IMR-90 (cell line): ENCODE measurements at regions not wholly inside any gene's neighbourhood (a gene's known extent, or its start where the extent isn't known, plus 50 kb on each side); places are given as distances from the start of the nearest gene placed in this dataset.

ENCODE experiments used
- ATAC-seq: fragments of 200-7000 bp; cut with Tn5 transposase; 2 replicates; pipeline ENCODE4 v1.9.1; 2020; ENCODE audit warnings: low read depth, mild to moderate bottlenecking, moderate library complexity
- BruUV-seq: library from RNA; stranded (reverse); fragments of 400-500 nt; replicated peaks from 2 replicates; lab custom pipeline; 2021; lab: Mats Ljungman, UMichigan
- CTCF ChIA-PET: fragments of 300-600 bp; formaldehyde crosslinking; extraction: SDS; loops from one replicate; lab custom pipeline; 2021; ENCODE audit warnings: antibody characterized with exemption; lab: Yijun Ruan, JAX
- POLR2A ChIA-PET: fragments of 300-600 bp; sonication (Branson Sonifier 250); formaldehyde crosslinking; loops from one replicate; lab custom pipeline; 2022; ENCODE audit warnings: antibody characterized with exemption; ENCODE audit not compliant: unreplicated experiment; lab: Charles Lee
- DNase-seq: peaks from one replicate; pipeline ENCODE4 v3.0.0; 2013
- H2AFZ ChIP-seq: replicated peaks from 2 replicates; pipeline ENCODE3; 2013; ENCODE audit warnings: low read length, mild to moderate bottlenecking; ENCODE audit not compliant: poor library complexity
- H2AK5ac ChIP-seq: 2 replicates; pipeline ENCODE4 v1.6.1; 2013; ENCODE audit warnings: low read depth, low read length, inconsistent platforms
- H2AK9ac ChIP-seq: replicated peaks from 2 replicates; pipeline ENCODE3; 2013; ENCODE audit warnings: mild to moderate bottlenecking, low read depth, low read length, moderate library complexity; ENCODE audit not compliant: poor library complexity
- H2BK120ac ChIP-seq: 2 replicates; pipeline ENCODE4 v1.6.1; 2013; ENCODE audit warnings: low read depth, low read length, inconsistent platforms
- H2BK15ac ChIP-seq: 3 replicates; pipeline ENCODE4 v1.6.1; 2013; ENCODE audit warnings: low read depth, low read length, inconsistent platforms
- H2BK20ac ChIP-seq: 2 replicates; pipeline ENCODE4 v1.6.1; 2013; ENCODE audit warnings: low read depth, mild to moderate bottlenecking, inconsistent platforms, low read length, moderate library complexity
- H2BK5ac ChIP-seq: 2 replicates; pipeline ENCODE4 v1.6.1; 2013; ENCODE audit warnings: mild to moderate bottlenecking, low read depth, low read length, inconsistent platforms; ENCODE audit not compliant: poor library complexity, severe bottlenecking
- H3K14ac ChIP-seq: replicated peaks from 2 replicates; pipeline ENCODE4 v1.6.1; 2013; ENCODE audit warnings: low read depth, low read length, inconsistent platforms
- H3K18ac ChIP-seq: 2 replicates; pipeline ENCODE4 v1.6.1; 2013; ENCODE audit warnings: low read depth, low read length, control low read depth
- H3K23ac ChIP-seq: 2 replicates; pipeline ENCODE4 v1.6.1; 2013; ENCODE audit warnings: low read depth, low read length, inconsistent platforms
- H3K27ac ChIP-seq: 2 replicates; pipeline ENCODE4 v1.5.1; 2013; ENCODE audit warnings: mild to moderate bottlenecking, control low read depth, low read length; ENCODE audit not compliant: insufficient read depth
- H3K27me3 ChIP-seq: 2 replicates; pipeline ENCODE4 v1.6.1; 2013; ENCODE audit warnings: low read length; ENCODE audit not compliant: control insufficient read depth, insufficient read depth
- H3K36me3 ChIP-seq: 2 replicates; pipeline ENCODE4 v1.6.1; 2013; ENCODE audit warnings: low read length, mixed read lengths; ENCODE audit not compliant: control insufficient read depth, insufficient read depth
- H3K4ac ChIP-seq: 2 replicates; pipeline ENCODE4 v1.6.1; 2013; ENCODE audit warnings: low read depth, low read length, inconsistent platforms
- H3K4me1 ChIP-seq: 2 replicates; pipeline ENCODE4 v1.6.1; 2013; ENCODE audit warnings: low read length, mixed read lengths; ENCODE audit not compliant: control insufficient read depth, insufficient read depth
- H3K4me2 ChIP-seq: 2 replicates; pipeline ENCODE4 v1.6.1; 2013; ENCODE audit warnings: low read depth, mild to moderate bottlenecking, control low read depth, low read length, moderate library complexity
- H3K4me3 ChIP-seq: 2 replicates; pipeline ENCODE4 v1.5.1; 2013; ENCODE audit warnings: low read depth, mild to moderate bottlenecking, control low read depth, low read length, moderate library complexity; ENCODE audit not compliant: insufficient read depth
- H3K56ac ChIP-seq: 2 replicates; pipeline ENCODE4 v1.6.1; 2013; ENCODE audit warnings: low read length, inconsistent platforms; ENCODE audit not compliant: insufficient read depth; ENCODE audit errors: extremely low read depth
- H3K79me1 ChIP-seq, 2 experiments: 2 replicates each; pipeline ENCODE4 v1.6.1; 2013; ENCODE audit warnings: low read length in 2 of 2, inconsistent platforms in 1 of 2, low read depth in 1 of 2
- H3K9ac ChIP-seq: 2 replicates; pipeline ENCODE4 v1.6.1; 2013; ENCODE audit warnings: low read depth, low read length, control low read depth
- H3K9me1 ChIP-seq: 2 replicates; pipeline ENCODE4 v1.6.1; 2013; ENCODE audit warnings: low read length, inconsistent platforms; ENCODE audit not compliant: insufficient read depth
- H3K9me3 ChIP-seq: 2 replicates; pipeline ENCODE4 v1.6.1; 2013; ENCODE audit warnings: low read length; ENCODE audit not compliant: control insufficient read depth, insufficient read depth
- H4K20me1 ChIP-seq: 2 replicates; pipeline ENCODE4 v1.6.1; 2013; ENCODE audit warnings: low read length, inconsistent platforms; ENCODE audit not compliant: insufficient read depth
- H4K5ac ChIP-seq: 2 replicates; pipeline ENCODE4 v1.6.1; 2013; ENCODE audit warnings: mild to moderate bottlenecking, low read depth, low read length, control low read depth
- H4K8ac ChIP-seq, 2 experiments: 2 replicates each; pipeline ENCODE4 v1.6.1; 2013; ENCODE audit warnings: low read depth in 2 of 2, low read length in 2 of 2, control low read depth in 1 of 2, inconsistent platforms in 1 of 2
- H4K91ac ChIP-seq: 2 replicates; pipeline ENCODE4 v1.6.1; 2013; ENCODE audit warnings: low read depth, low read length, inconsistent platforms; ENCODE audit not compliant: insufficient read depth
- BHLHE40 ChIP-seq: fragments of 150-350 bp; IDR thresholded peaks from 2 replicates; pipeline ENCODE4 v1.6.1; 2016; ENCODE audit warnings: mild to moderate bottlenecking, low read depth, low read length
- CEBPB ChIP-seq: IDR thresholded peaks from 2 replicates; pipeline ENCODE4 v1.6.1; 2012; ENCODE audit warnings: low read depth, low read length, improper control_type of control experiment
- CHD1 ChIP-seq: IDR thresholded peaks from 2 replicates; pipeline ENCODE4 v1.6.1; 2012; ENCODE audit warnings: low read depth, low read length, improper control_type of control experiment
- ELK1 ChIP-seq: fragments of 150-350 bp; IDR thresholded peaks from 2 replicates; pipeline ENCODE4 v1.6.1; 2016; ENCODE audit warnings: low read depth, mild to moderate bottlenecking, low read length, moderate library complexity, borderline replicate concordance
- FOS ChIP-seq: fragments of 150-350 bp; IDR thresholded peaks from 2 replicates; pipeline ENCODE4 v1.6.1; 2016; ENCODE audit warnings: low read depth, low read length
- MAFK ChIP-seq: IDR thresholded peaks from 2 replicates; pipeline ENCODE4 v1.6.1; 2012; ENCODE audit warnings: low read depth, low read length, improper control_type of control experiment
- MAZ ChIP-seq: IDR thresholded peaks from 2 replicates; pipeline ENCODE4 v1.6.1; 2012; ENCODE audit warnings: low read depth, mild to moderate bottlenecking, low read length, improper control_type of control experiment, moderate library complexity, borderline replicate concordance
- MXI1 ChIP-seq: IDR thresholded peaks from 2 replicates; pipeline ENCODE4 v1.6.1; 2012; ENCODE audit warnings: low read depth, mild to moderate bottlenecking, low read length, moderate library complexity, borderline replicate concordance
- NFE2L2 ChIP-seq: fragments of 150-350 bp; IDR thresholded peaks from 2 replicates; pipeline ENCODE4 v1.6.1; 2016; ENCODE audit warnings: low read depth, mild to moderate bottlenecking, low read length
- POLR2A ChIP-seq: IDR thresholded peaks from 2 replicates; pipeline ENCODE4 v1.6.1; 2012; ENCODE audit warnings: mild to moderate bottlenecking, low read depth, low read length
- RAD21 ChIP-seq: IDR thresholded peaks from 2 replicates; pipeline ENCODE4 v1.6.1; 2012; ENCODE audit warnings: low read length, improper control_type of control experiment
- RCOR1 ChIP-seq: IDR thresholded peaks from 2 replicates; pipeline ENCODE4 v1.6.1; 2012; ENCODE audit warnings: mild to moderate bottlenecking, low read length, improper control_type of control experiment; ENCODE audit not compliant: insufficient replicate concordance
- RFX5 ChIP-seq: IDR thresholded peaks from 2 replicates; pipeline ENCODE4 v1.8.0; 2012; ENCODE audit warnings: low read depth, mild to moderate bottlenecking, low read length, moderate library complexity
- SMC3 ChIP-seq: fragments of 150-350 bp; IDR thresholded peaks from 2 replicates; pipeline ENCODE4 v1.6.1; 2016; ENCODE audit warnings: low read depth, mild to moderate bottlenecking, antibody characterized with exemption, low read length, moderate library complexity
- USF2 ChIP-seq: fragments of 150-350 bp; IDR thresholded peaks from 2 replicates; pipeline ENCODE4 v1.6.1; 2017; ENCODE audit warnings: mild to moderate bottlenecking, antibody characterized with exemption, low read length, low read depth
- WGBS, 2 experiments: methylation state at CpG; one replicate each; pipeline versions ENCODE4 v1.1.5 to v1.1.7; 2013; ENCODE audit warnings: missing lambda C conversion rate in 2 of 2; ENCODE audit not compliant: insufficient read length in 1 of 2; ENCODE audit errors: extremely low coverage in 2 of 2; 5-methylcytosine and 5-hydroxymethylcytosine counted together
- dilution Hi-C: fragments of 300-500 bp; cut with HindIII; formaldehyde crosslinking; loops from one replicate; pipeline ENCODE4 v1.14.3; 2018; ENCODE audit warnings: low sequenced_read_pairs; ENCODE audit not compliant: unreplicated experiment
- in situ Hi-C: fragments of 300-500 bp; cut with MboI; formaldehyde crosslinking; loops from 3 replicates; pipeline ENCODE4 v1.14.3; 2019; ENCODE audit warnings: low sequenced_read_pairs, inconsistent platforms, mixed read lengths
- intact Hi-C: fragments of 100-400 bp; cut with micrococcal nuclease; formaldehyde crosslinking; loops from 2 replicates; pipeline ENCODE4 v1.10.0; 2022
- TF ChIP-seq, protein P1 (sequence below): conservative IDR thresholded peaks from 2 replicates; pipeline ENCODE4 v1.5.1; 2012; ENCODE audit warnings: mild to moderate bottlenecking, low read depth, low read length, improper control_type of control experiment

- no peak overlapping the region for H3K56ac ChIP-seq
- H2BK5ac ChIP-seq: no peak overlapping the region
- H3K4ac ChIP-seq: no peak overlapping the region
- H3K23ac ChIP-seq: no peak overlapping the region
- no CpG with 5 or more reads among the region's 2 CpGs for WGBS, 2 experiments
- H3K14ac ChIP-seq: no peak overlapping the region
- no peak overlapping the region for H4K91ac ChIP-seq
- no peak overlapping the region for H2AK5ac ChIP-seq
- H3K4me2 ChIP-seq: no peak overlapping the region
- H3K9ac ChIP-seq: no peak overlapping the region
- intact Hi-C loops: no loop called here
- no peak overlapping the region for H4K5ac ChIP-seq
- H3K4me3 ChIP-seq: no peak overlapping the region
- in situ Hi-C loops: no loop called here
- H4K20me1 ChIP-seq: no peaks in the 10 kb centered on the region
- H3K9me3 ChIP-seq: peaks cover 5% of the 10 kb centered on the region; the same call in 1 of the 2 replicates
- ATAC-seq (no peak), DNase-seq (no peak)
- H3K79me1 ChIP-seq: no peaks in the 10 kb centered on the region
- CTCF ChIA-PET: no interaction called here
- H3K36me3 ChIP-seq: no peaks in the 10 kb centered on the region
- no peak overlapping the region for H2BK120ac ChIP-seq
- no peak overlapping the region for H2BK15ac ChIP-seq
- POLR2A ChIA-PET: no interaction called here
- H2BK20ac ChIP-seq: no peak overlapping the region
- no peak overlapping the region for H3K27ac ChIP-seq
- dilution Hi-C loops: no loop called here
- no peaks in the 10 kb centered on the region for H3K27me3 ChIP-seq
- H4K8ac ChIP-seq: no peak overlapping the region
- H3K9me1 ChIP-seq: no peaks in the 10 kb centered on the region
- no peaks in the 10 kb centered on the region for H3K4me1 ChIP-seq
- no peak overlapping the region for H3K18ac ChIP-seq
- TF ChIP-seq MAFK (no peak), MXI1 (no peak), USF2 (no peak), BHLHE40 (no peak), CEBPB (no peak), ELK1 (no peak), MAZ (no peak), FOS (no peak), RAD21 (no peak), RCOR1 (no peak), POLR2A (no peak), NFE2L2 (no peak), CHD1 (no peak), SMC3 (no peak), RFX5 (no peak)
- TF ChIP-seq, protein P1, sequence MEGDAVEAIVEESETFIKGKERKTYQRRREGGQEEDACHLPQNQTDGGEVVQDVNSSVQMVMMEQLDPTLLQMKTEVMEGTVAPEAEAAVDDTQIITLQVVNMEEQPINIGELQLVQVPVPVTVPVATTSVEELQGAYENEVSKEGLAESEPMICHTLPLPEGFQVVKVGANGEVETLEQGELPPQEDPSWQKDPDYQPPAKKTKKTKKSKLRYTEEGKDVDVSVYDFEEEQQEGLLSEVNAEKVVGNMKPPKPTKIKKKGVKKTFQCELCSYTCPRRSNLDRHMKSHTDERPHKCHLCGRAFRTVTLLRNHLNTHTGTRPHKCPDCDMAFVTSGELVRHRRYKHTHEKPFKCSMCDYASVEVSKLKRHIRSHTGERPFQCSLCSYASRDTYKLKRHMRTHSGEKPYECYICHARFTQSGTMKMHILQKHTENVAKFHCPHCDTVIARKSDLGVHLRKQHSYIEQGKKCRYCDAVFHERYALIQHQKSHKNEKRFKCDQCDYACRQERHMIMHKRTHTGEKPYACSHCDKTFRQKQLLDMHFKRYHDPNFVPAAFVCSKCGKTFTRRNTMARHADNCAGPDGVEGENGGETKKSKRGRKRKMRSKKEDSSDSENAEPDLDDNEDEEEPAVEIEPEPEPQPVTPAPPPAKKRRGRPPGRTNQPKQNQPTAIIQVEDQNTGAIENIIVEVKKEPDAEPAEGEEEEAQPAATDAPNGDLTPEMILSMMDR: no peak
- H2AFZ ChIP-seq: no peak overlapping the region
- H2AK9ac ChIP-seq: no peak overlapping the region
- no TSS peak for BruUV-seq
Measured at GRCh38 chr13:61276401-61276800, 139.2 kb downstream of the PCDH20 start.
